ENCODE measurements at regions not wholly inside any gene's neighbourhood (a gene's known extent, or its start where the extent isn't known, plus 50 kb on each side); places are given as distances from the start of the nearest gene placed in this dataset.

GRCh38 chr5:8581047-8581446 is 712.1 kb downstream of the MTRR start:
- TF ChIP-seq POLR2AphosphoS5 (IDR thresholded peaks at IDR 0.05): no peak
- TF ChIP-seq CTCF (IDR thresholded peaks at IDR 0.05 in 8 of 11, conservative IDR thresholded peaks at IDR 0.05 in 3 of 11): no peak
- TF ChIP-seq POLR2A (IDR thresholded peaks at IDR 0.05): no peak
